Keratinocyte (primary cell): ENCODE measurements at regions not wholly inside any gene's neighbourhood (a gene's known extent, or its start where the extent isn't known, plus 50 kb on each side); places are given as distances from the start of the nearest gene placed in this dataset.
A peak's percentile ranks its signal among the peaks of the same experiment; 100 is the strongest.
"Not testable (repeated sequence)": the region's sequence is repeated elsewhere in the genome, so short reads cannot be mapped to it uniquely, and the experiment has no call there.

ENCODE experiments used
- EZH2 ChIP-seq: IDR thresholded peaks from one replicate; pipeline ENCODE4 v1.6.1; 2012; ENCODE audit warnings: inconsistent platforms, mild to moderate bottlenecking, low read length, moderate library complexity
- TF ChIP-seq, protein P1 (sequence below), 3 experiments: IDR thresholded peaks in 1 of 3; conservative IDR thresholded peaks in 1 of 3; optimal IDR thresholded peaks in 1 of 3; 2 replicates in 2 of 3; 3 replicates in 1 of 3; pipeline versions ENCODE3 to v1.5.1; 2011; ENCODE audit warnings: low read length in 3 of 3, mild to moderate bottlenecking in 3 of 3, moderate library complexity in 2 of 3, control low read depth in 1 of 3, inconsistent platforms in 1 of 3; ENCODE audit not compliant: insufficient read depth in 2 of 3; ENCODE audit errors: extremely low read depth in 1 of 3

DNA sequence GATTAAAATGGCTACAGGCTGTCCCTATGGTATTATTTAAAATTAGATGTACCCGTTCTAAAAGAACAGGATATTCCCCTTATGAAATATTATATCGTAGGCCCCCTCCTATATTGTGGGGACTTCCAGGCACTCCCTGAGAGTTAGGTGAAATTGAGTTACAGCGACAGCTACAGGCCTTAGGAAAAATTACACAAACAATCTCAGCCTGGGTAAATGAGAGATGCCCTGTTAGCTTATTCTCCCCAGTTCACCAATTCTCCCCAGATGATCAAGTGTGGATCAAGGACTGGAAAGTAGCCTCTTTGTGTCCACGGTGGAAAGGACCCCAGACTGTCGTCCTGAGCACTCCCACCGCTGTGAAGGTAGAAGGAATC, 67.1 kb upstream of the FAM90A26 start:
- TF ChIP-seq, protein P1, sequence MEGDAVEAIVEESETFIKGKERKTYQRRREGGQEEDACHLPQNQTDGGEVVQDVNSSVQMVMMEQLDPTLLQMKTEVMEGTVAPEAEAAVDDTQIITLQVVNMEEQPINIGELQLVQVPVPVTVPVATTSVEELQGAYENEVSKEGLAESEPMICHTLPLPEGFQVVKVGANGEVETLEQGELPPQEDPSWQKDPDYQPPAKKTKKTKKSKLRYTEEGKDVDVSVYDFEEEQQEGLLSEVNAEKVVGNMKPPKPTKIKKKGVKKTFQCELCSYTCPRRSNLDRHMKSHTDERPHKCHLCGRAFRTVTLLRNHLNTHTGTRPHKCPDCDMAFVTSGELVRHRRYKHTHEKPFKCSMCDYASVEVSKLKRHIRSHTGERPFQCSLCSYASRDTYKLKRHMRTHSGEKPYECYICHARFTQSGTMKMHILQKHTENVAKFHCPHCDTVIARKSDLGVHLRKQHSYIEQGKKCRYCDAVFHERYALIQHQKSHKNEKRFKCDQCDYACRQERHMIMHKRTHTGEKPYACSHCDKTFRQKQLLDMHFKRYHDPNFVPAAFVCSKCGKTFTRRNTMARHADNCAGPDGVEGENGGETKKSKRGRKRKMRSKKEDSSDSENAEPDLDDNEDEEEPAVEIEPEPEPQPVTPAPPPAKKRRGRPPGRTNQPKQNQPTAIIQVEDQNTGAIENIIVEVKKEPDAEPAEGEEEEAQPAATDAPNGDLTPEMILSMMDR (optimal IDR thresholded peaks at IDR 0.05 in 1 of 3, IDR thresholded peaks at IDR 0.05 in 1 of 3, conservative IDR thresholded peaks at IDR 0.05 in 1 of 3; ENCODE audit: extremely low read depth in 1 of 3, insufficient read depth in 2 of 3, low read length in 3 of 3) = peak in 2 of 3 experiments; percentile 33 to 42
- TF ChIP-seq EZH2 = not testable (repeated sequence)
